NT2/D1 (cell line): ENCODE measurements at regions not wholly inside any gene's neighbourhood (a gene's known extent, or its start where the extent isn't known, plus 50 kb on each side); places are given as distances from the start of the nearest gene placed in this dataset.
A peak's percentile ranks its signal among the peaks of the same experiment; 100 is the strongest.
"Not testable (repeated sequence)": the region's sequence is repeated elsewhere in the genome, so short reads cannot be mapped to it uniquely, and the experiment has no call there.

Source experiments
- DNase-seq: peaks from one replicate; pipeline ENCODE4 v3.0.0-alpha.2; 2011; ENCODE audit warnings: low read depth, low spot score
- H3K27me3 ChIP-seq: 2 replicates; pipeline ENCODE4 v1.6.0; 2011; ENCODE audit warnings: mild to moderate bottlenecking; ENCODE audit not compliant: insufficient read length, insufficient read depth
- H3K36me3 ChIP-seq: 2 replicates; pipeline ENCODE4 v1.6.1; 2011; ENCODE audit warnings: mild to moderate bottlenecking, low read length, mixed read lengths; ENCODE audit not compliant: insufficient read depth, insufficient read length
- H3K4me1 ChIP-seq: 2 replicates; pipeline ENCODE4 v1.5.1; 2011; ENCODE audit not compliant: insufficient read depth, insufficient read length
- H3K4me3 ChIP-seq: 2 replicates; pipeline ENCODE4 v1.5.1; 2011; ENCODE audit warnings: low read depth; ENCODE audit not compliant: insufficient read length
- H3K9ac ChIP-seq: 2 replicates; pipeline ENCODE4 v1.6.0; 2011; ENCODE audit warnings: low read depth; ENCODE audit not compliant: insufficient read length
- H3K9me3 ChIP-seq: 2 replicates; pipeline ENCODE4 v1.5.1; 2011; ENCODE audit warnings: mild to moderate bottlenecking, low read length; ENCODE audit not compliant: insufficient read depth

DNA sequence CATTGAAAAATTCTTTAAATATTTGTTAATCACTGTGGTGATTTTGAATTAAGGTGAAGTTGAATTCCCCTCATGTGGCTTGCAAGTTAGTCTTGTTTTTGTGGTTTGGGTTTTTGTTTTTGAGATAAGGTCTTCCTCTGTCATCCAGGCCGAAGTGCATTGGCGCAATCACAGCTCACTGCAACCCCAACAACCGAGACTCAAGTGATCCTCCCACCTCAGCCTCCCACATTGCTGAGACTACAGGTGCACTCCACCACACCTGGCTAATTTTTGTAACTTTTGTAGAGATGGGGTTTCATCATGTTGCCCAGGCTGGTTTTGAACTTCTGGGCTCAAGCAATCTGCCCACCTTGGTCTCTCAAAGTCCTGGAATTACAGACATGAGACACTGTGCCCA is 1691.1 kb downstream of the SPATA31A7 start:
- H3K4me1 ChIP-seq, H3K36me3 ChIP-seq, H3K4me3 ChIP-seq, DNase-seq, H3K9ac ChIP-seq, H3K27me3 ChIP-seq, H3K9me3 ChIP-seq: not testable (repeated sequence)

DNA sequence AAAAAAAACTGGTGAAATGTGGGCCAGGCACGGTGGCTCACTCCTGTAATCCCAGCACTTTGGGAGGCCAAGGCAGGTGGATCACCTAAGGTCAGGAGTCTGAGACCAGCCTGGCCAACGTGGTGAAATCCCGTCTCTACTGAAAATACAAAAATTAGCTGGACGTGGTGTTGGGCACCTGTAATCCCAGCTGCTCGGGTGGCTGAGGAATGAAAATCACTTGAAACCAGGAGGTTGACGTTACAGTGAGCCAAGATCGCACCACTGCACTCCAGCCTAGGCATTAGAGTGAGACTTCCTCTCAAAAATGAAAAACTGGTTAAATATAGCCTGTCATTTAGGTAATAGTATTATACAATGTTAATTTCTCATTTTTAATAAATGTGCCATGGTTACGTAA is 1692.0 kb downstream of the SPATA31A7 start:
- H3K27me3 ChIP-seq, H3K4me1 ChIP-seq, H3K36me3 ChIP-seq, H3K9ac ChIP-seq, DNase-seq, H3K4me3 ChIP-seq, H3K9me3 ChIP-seq: not testable (repeated sequence)

DNA sequence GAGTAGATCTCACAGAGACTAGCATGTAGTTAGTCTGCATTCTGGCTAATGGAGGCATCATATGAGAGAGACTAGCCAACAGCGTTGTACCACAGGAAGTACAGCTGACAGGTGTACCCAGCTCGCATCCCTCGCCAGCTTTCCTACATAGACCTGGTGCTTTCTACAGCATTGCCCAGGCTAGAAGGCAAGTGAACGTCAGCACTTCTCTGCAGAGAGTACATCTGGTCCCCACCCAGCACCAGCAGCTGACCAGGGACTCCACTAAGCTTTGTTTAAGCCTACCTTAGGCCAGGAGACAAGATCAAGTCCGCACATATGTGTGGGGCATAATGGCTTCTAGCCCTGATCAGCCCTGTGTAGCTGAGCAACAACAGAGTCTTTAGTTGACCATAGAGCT is 1692.9 kb downstream of the SPATA31A7 start:
- H3K27me3 ChIP-seq, H3K9ac ChIP-seq, DNase-seq, H3K4me1 ChIP-seq, H3K9me3 ChIP-seq, H3K36me3 ChIP-seq, H3K4me3 ChIP-seq: not testable (repeated sequence)

DNA sequence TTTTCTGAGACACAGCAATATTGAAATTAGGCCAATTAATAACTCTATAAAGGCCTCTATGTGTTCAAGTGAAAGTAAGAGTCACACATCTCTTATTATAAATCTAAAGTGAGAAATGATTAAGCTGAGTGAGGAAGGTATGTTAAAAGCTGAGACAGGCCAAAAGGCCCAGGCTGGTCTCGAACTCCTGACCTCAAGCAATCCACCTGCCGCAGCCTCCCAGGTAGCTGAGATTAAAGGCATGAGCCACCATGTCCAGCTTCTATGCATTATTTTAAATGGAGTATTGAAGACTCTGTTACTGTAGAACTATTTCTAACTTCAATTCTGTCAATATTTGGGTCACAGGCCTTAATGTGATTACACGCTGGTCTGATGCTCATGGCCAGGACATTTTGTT is 1706.9 kb downstream of the SPATA31A7 start:
- not testable (repeated sequence) for DNase-seq

GRCh38 chr9:62897411-62898225 is 1707.8 kb downstream of the SPATA31A7 start:
- H3K27me3 ChIP-seq, H3K9ac ChIP-seq, H3K4me1 ChIP-seq, DNase-seq, H3K36me3 ChIP-seq, H3K9me3 ChIP-seq: not testable (repeated sequence)
- peak overlapping the region; percentile 30 for H3K4me3 ChIP-seq

More for the DNA sequence above, 1706.9 kb downstream of the SPATA31A7 start:
- not testable (repeated sequence) for H3K9ac ChIP-seq, H3K9me3 ChIP-seq, H3K27me3 ChIP-seq, H3K4me1 ChIP-seq, H3K36me3 ChIP-seq, H3K4me3 ChIP-seq

DNA sequence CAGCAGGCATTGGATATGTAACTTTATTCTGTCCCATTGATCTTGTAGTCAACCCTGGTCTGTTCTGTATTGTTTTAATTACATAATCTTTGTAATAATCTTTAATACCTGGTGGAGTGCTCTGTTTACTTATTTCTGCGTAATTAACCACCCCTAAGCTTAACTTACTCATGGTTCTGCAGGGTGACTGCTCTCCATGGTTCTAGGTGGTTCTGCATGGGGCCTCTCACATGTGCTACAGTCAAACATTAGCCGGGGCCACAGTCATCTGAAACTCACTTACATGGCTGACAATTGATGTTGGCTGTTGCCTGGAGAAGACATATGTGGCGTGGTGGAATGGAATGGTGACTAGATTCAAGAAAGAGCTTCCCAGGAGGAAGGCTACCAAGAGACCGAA is 1709.8 kb downstream of the SPATA31A7 start:
- not testable (repeated sequence) for DNase-seq, H3K4me1 ChIP-seq, H3K27me3 ChIP-seq, H3K36me3 ChIP-seq, H3K4me3 ChIP-seq, H3K9me3 ChIP-seq, H3K9ac ChIP-seq

- not testable (repeated sequence) for H3K4me3 ChIP-seq, H3K4me1 ChIP-seq, H3K27me3 ChIP-seq, DNase-seq, H3K9me3 ChIP-seq, H3K9ac ChIP-seq, H3K36me3 ChIP-seq
Observed at GRCh38 chr9:62904061-62904460, 1714.2 kb downstream of the SPATA31A7 start.

GRCh38 chr9:62905722-62906121 is 1715.9 kb downstream of the SPATA31A7 start:
- not testable (repeated sequence) for H3K4me1 ChIP-seq, DNase-seq, H3K4me3 ChIP-seq, H3K27me3 ChIP-seq, H3K9ac ChIP-seq, H3K9me3 ChIP-seq, H3K36me3 ChIP-seq

GRCh38 chr9:62907866-62908265 is 1718.0 kb downstream of the SPATA31A7 start:
- not testable (repeated sequence) for DNase-seq, H3K9me3 ChIP-seq, H3K27me3 ChIP-seq, H3K9ac ChIP-seq, H3K4me1 ChIP-seq, H3K36me3 ChIP-seq, H3K4me3 ChIP-seq

DNA sequence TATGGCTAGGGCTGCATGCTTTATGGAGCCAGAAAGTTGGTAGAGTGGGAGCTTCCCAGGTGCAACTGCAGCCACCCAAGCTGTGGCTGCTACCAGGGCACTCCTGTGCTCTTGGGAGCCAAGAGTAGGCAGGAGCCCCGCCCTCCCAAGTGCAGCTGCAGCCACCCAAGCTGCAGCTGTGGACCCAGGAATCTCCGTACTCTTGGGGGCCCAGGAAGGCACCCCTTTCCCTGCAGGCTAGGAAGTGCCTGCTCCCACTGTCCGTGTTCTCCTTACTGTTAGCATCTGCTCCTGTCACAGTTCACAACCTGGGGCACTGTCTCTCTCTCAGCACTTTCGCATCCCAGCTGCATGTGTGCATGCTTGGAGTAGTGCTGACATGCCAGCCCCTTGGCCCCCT is 1718.4 kb downstream of the SPATA31A7 start:
- H3K27me3 ChIP-seq, DNase-seq, H3K4me1 ChIP-seq, H3K36me3 ChIP-seq, H3K9ac ChIP-seq, H3K9me3 ChIP-seq, H3K4me3 ChIP-seq: not testable (repeated sequence)

DNA sequence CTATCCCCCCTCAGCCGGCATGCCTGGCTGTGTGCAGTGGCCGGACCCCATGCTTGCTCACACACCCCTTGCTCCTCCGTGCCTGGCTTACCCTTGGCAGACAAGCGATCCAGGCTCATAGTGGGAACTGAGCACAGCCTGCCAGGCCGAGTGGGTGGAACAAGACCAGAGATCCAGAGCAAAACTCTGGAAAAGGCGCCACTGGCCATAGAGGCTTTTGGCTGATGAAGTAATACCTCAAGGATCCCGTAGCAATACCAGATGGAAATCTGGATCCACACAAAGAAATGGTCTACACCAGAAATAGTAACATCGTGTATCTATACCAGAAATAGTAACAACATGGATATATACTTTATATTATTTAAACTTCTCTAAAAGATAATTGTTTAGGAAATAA is 1719.6 kb downstream of the SPATA31A7 start:
- not testable (repeated sequence) for DNase-seq, H3K9ac ChIP-seq

DNA sequence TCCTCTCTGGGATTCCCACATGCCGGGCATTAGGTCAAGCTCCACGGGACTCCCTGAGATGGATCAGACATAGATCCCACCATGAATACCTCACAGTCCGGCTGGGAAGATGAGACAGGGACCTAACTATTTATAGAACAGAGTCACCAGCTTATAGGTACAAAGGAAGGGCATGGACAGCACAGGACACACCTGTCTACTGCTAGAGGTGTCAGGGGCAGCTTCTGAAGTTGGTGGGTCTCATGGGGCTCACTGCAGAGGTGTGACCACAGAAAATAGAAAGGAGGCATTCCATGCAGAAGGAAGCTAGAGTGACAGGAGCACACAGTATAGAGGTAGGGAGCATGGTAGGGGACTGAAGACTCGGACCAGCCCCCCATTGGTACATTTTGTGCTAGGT is 1722.4 kb downstream of the SPATA31A7 start:
- not testable (repeated sequence) for H3K4me3 ChIP-seq, H3K9ac ChIP-seq, DNase-seq, H3K4me1 ChIP-seq, H3K9me3 ChIP-seq, H3K27me3 ChIP-seq, H3K36me3 ChIP-seq

More for the DNA sequence above, 1719.6 kb downstream of the SPATA31A7 start:
- not testable (repeated sequence) for H3K9me3 ChIP-seq, H3K27me3 ChIP-seq, H3K4me3 ChIP-seq, H3K4me1 ChIP-seq, H3K36me3 ChIP-seq
